Smooth muscle cell (in vitro differentiated cells): ENCODE measurements at regions not wholly inside any gene's neighbourhood (a gene's known extent, or its start where the extent isn't known, plus 50 kb on each side); places are given as distances from the start of the nearest gene placed in this dataset.

Source experiments
- DNase-seq: peaks from one replicate; lab custom pipeline; 2025; ENCODE audit not compliant: unreplicated experiment; lab: John Stamatoyannopoulos, UW
- H2AFZ ChIP-seq: fragments of 200-600 bp; sonication (generic); 2 replicates; pipeline ENCODE4 v1.6.0; 2016; ENCODE audit warnings: antibody characterized with exemption, low read depth, mild to moderate bottlenecking
- H3F3A ChIP-seq: fragments of 200-600 bp; sonication (generic); 2 replicates; pipeline ENCODE4 v1.6.0; 2017; ENCODE audit warnings: antibody characterized with exemption, low read depth
- H3K27ac ChIP-seq: fragments of 200-600 bp; sonication (generic); 2 replicates; pipeline ENCODE4 v1.5.1; 2016; ENCODE audit warnings: low read depth, mild to moderate bottlenecking
- H3K27me3 ChIP-seq: fragments of 200-600 bp; sonication (generic); 2 replicates; pipeline ENCODE4 v1.6.1; 2016; ENCODE audit warnings: low read depth, mild to moderate bottlenecking
- H3K36me3 ChIP-seq: fragments of 200-600 bp; sonication (generic); 2 replicates; pipeline ENCODE4 v1.5.1; 2016; ENCODE audit warnings: low read depth
- H3K4me1 ChIP-seq: fragments of 200-600 bp; sonication (generic); 2 replicates; pipeline ENCODE4 v1.5.1; 2016; ENCODE audit warnings: low read depth
- H3K4me2 ChIP-seq: fragments of 200-600 bp; sonication (generic); 2 replicates; pipeline ENCODE4 v1.6.0; 2016; ENCODE audit warnings: mild to moderate bottlenecking
- H3K4me3 ChIP-seq: fragments of 200-600 bp; sonication (generic); 2 replicates; pipeline ENCODE4 v1.5.1; 2016; ENCODE audit warnings: mild to moderate bottlenecking
- H3K79me2 ChIP-seq: fragments of 200-600 bp; sonication (generic); 2 replicates; pipeline ENCODE4 v1.6.0; 2016; ENCODE audit warnings: low read depth, mild to moderate bottlenecking
- H3K9ac ChIP-seq: fragments of 200-600 bp; sonication (generic); 2 replicates; pipeline ENCODE4 v1.6.0; 2016; ENCODE audit warnings: low read depth
- H3K9me3 ChIP-seq: fragments of 200-600 bp; sonication (generic); replicated peaks from 2 replicates; pipeline ENCODE4 v1.5.1; 2016; ENCODE audit warnings: low read depth
- H4K20me1 ChIP-seq: fragments of 200-600 bp; sonication (generic); 2 replicates; pipeline ENCODE4 v1.6.0; 2016; ENCODE audit warnings: low read depth
- CTCF ChIP-seq: fragments of 200-600 bp; sonication (generic); IDR thresholded peaks from 2 replicates; pipeline ENCODE4 v1.5.1; 2017; ENCODE audit warnings: borderline replicate concordance, mild to moderate bottlenecking, antibody characterized with exemption; ENCODE audit not compliant: insufficient read depth, poor library complexity, severe bottlenecking
- WGBS: methylation state at CpG from one replicate; pipeline ENCODE4 v1.1.7; 2016; ENCODE audit warnings: low lambda C conversion rate; 5-methylcytosine and 5-hydroxymethylcytosine counted together

- Histone ChIP-seq H3K79me2 (no peaks in the 10 kb centered on the region), H3K36me3 (no peaks in the 10 kb centered on the region), H3K4me2 (no peak overlapping the region), H3K27ac (no peak overlapping the region), H4K20me1 (no peaks in the 10 kb centered on the region), H3K9ac (no peak overlapping the region), H2AFZ (no peak overlapping the region), H3K4me3 (no peak overlapping the region), H3K4me1 (no peaks in the 10 kb centered on the region), H3F3A (no peaks in the 10 kb centered on the region), H3K27me3 (no peaks in the 10 kb centered on the region), H3K9me3 (no peaks in the 10 kb centered on the region)
- WGBS = 95% methylated on average over 5 of the region's 5 CpGs
- DNase-seq = no peak
- TF ChIP-seq CTCF = no peak
Observed at GRCh38 chr11:82118946-82119345, 614.7 kb downstream of the FAM181B start.

- no peak for TF ChIP-seq CTCF
- Histone ChIP-seq H3K4me1 (no peaks in the 10 kb centered on the region), H3K4me2 (no peak overlapping the region), H3F3A (no peaks in the 10 kb centered on the region), H3K4me3 (no peak overlapping the region), H3K27ac (no peak overlapping the region), H2AFZ (no peak overlapping the region), H3K36me3 (no peaks in the 10 kb centered on the region), H3K9ac (no peak overlapping the region), H3K9me3 (no peaks in the 10 kb centered on the region), H4K20me1 (no peaks in the 10 kb centered on the region), H3K79me2 (no peaks in the 10 kb centered on the region), H3K27me3 (no peaks in the 10 kb centered on the region)
- DNase-seq = no peak
- WGBS = 79% methylated on average over 5 of the region's 5 CpGs
Observed at GRCh38 chr11:82117362-82117761, 616.3 kb downstream of the FAM181B start.

GRCh38 chr11:82105331-82105998, 628.2 kb downstream of the FAM181B start:
- Histone ChIP-seq H3K27me3 (no peaks in the 10 kb centered on the region), H3K9ac (no peak overlapping the region), H3K79me2 (no peaks in the 10 kb centered on the region), H3F3A (no peaks in the 10 kb centered on the region), H2AFZ (no peak overlapping the region), H3K4me3 (no peak overlapping the region), H4K20me1 (no peaks in the 10 kb centered on the region), H3K27ac (no peak overlapping the region), H3K4me2 (no peak overlapping the region), H3K9me3 (no peaks in the 10 kb centered on the region), H3K4me1 (no peaks in the 10 kb centered on the region), H3K36me3 (no peaks in the 10 kb centered on the region)
- TF ChIP-seq CTCF = no peak
- no peak for DNase-seq
- WGBS = 85% methylated on average over 6 of the region's 6 CpGs

- no peak overlapping the region for H2AFZ ChIP-seq
- H3K27me3 ChIP-seq = no peaks in the 10 kb centered on the region
- H3F3A ChIP-seq = no peaks in the 10 kb centered on the region
- DNase-seq = no peak
- H3K79me2 ChIP-seq = no peaks in the 10 kb centered on the region
- H3K4me3 ChIP-seq = no peak overlapping the region
- H3K4me2 ChIP-seq = no peak overlapping the region
- no peaks in the 10 kb centered on the region for H4K20me1 ChIP-seq
- H3K4me1 ChIP-seq = no peaks in the 10 kb centered on the region
- H3K36me3 ChIP-seq = no peaks in the 10 kb centered on the region
- no peak for TF ChIP-seq CTCF
- no peak overlapping the region for H3K9ac ChIP-seq
- H3K27ac ChIP-seq = no peak overlapping the region
- no peaks in the 10 kb centered on the region for H3K9me3 ChIP-seq
Observed at GRCh38 chr11:82092904-82093303, 640.8 kb downstream of the FAM181B start.
